ENCODE measurements at regions not wholly inside any gene's neighbourhood (a gene's known extent, or its start where the extent isn't known, plus 50 kb on each side); places are given as distances from the start of the nearest gene placed in this dataset.

DNA sequence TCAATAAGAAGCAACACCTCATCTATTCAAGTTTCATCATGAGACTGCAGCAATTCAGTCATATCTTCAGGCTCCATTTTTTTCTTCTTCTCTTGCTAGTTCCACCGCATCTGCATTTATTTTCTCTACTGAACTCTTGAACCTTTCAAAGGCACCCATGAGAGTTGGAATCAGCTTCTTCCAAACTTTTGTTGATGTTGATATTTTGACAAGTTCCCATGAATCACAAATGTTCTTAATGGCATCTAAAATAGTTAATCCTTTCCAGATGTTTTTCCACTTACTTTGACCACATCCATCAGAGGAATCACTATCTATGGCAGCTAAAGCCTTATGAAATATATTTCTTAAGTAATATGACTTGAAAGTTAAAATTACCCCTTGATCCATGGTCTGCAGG, 434.3 kb downstream of the GPATCH2 start:
- H3K36me3 ChIP-seq (ENCODE audit: control insufficient read depth in 4 of 4, insufficient read depth in 3 of 4, low read depth in 1 of 4, low read length in 3 of 4): no peaks in the 10 kb centered on the region
- no peaks in the 10 kb centered on the region for H3K9me3 ChIP-seq (ENCODE audit: control insufficient read depth in 4 of 4, low read length in 3 of 4)
- H3K27me3 ChIP-seq (ENCODE audit: control insufficient read depth in 4 of 4, insufficient read depth in 4 of 4, low read length in 3 of 4): no peaks in the 10 kb centered on the region
- WGBS: 84% methylated on average over 1 of the region's 1 CpG
- no peaks in the 10 kb centered on the region for H3K4me1 ChIP-seq (ENCODE audit: control insufficient read depth in 4 of 4, insufficient read depth in 4 of 4, low read length in 3 of 4)
- H3K4me3 ChIP-seq (ENCODE audit: low read depth in 1 of 3, low read length in 3 of 3): no peak overlapping the region
- no peak for TF ChIP-seq FOXA1 (IDR thresholded peaks at IDR 0.05)
- TF ChIP-seq, protein P1, sequence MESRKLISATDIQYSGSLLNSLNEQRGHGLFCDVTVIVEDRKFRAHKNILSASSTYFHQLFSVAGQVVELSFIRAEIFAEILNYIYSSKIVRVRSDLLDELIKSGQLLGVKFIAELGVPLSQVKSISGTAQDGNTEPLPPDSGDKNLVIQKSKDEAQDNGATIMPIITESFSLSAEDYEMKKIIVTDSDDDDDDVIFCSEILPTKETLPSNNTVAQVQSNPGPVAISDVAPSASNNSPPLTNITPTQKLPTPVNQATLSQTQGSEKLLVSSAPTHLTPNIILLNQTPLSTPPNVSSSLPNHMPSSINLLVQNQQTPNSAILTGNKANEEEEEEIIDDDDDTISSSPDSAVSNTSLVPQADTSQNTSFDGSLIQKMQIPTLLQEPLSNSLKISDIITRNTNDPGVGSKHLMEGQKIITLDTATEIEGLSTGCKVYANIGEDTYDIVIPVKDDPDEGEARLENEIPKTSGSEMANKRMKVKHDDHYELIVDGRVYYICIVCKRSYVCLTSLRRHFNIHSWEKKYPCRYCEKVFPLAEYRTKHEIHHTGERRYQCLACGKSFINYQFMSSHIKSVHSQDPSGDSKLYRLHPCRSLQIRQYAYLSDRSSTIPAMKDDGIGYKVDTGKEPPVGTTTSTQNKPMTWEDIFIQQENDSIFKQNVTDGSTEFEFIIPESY (IDR thresholded peaks at IDR 0.05): no peak
- TF ChIP-seq, protein P2, sequence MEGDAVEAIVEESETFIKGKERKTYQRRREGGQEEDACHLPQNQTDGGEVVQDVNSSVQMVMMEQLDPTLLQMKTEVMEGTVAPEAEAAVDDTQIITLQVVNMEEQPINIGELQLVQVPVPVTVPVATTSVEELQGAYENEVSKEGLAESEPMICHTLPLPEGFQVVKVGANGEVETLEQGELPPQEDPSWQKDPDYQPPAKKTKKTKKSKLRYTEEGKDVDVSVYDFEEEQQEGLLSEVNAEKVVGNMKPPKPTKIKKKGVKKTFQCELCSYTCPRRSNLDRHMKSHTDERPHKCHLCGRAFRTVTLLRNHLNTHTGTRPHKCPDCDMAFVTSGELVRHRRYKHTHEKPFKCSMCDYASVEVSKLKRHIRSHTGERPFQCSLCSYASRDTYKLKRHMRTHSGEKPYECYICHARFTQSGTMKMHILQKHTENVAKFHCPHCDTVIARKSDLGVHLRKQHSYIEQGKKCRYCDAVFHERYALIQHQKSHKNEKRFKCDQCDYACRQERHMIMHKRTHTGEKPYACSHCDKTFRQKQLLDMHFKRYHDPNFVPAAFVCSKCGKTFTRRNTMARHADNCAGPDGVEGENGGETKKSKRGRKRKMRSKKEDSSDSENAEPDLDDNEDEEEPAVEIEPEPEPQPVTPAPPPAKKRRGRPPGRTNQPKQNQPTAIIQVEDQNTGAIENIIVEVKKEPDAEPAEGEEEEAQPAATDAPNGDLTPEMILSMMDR (IDR thresholded peaks at IDR 0.05; ENCODE audit: low read depth, low read length, missing input control): no peak
- TF ChIP-seq SP1 (IDR thresholded peaks at IDR 0.05): no peak
- TF ChIP-seq FOXA2 (IDR thresholded peaks at IDR 0.05): no peak
- TF ChIP-seq JUND (IDR thresholded peaks at IDR 0.05): no peak
- DNase-seq (ENCODE audit: low spot score): no peak
- H3K27ac ChIP-seq (ENCODE audit: low read depth in 1 of 2, low read length in 2 of 2): no peak overlapping the region
- no peak overlapping the region for H3K9ac ChIP-seq (ENCODE audit: low read depth in 1 of 2, low read length in 2 of 2)

DNA sequence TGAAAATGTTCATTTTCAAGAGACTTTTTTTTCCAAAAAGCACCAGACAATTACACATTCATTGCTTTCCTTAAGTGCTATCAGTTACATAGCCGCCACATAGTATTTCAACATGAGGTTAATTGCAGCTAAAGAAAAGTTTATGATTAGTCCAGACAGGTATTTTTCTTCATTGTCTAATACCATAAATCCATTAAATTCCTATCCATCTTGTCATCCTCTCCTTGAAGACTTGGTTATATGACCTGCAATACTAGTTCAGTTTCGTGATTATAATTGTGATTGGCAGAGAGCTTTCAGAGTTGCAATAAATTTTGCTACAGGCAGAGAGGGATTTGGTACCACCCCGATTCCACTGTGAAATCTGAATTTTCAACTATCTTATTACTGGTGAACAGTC, 437.7 kb downstream of the GPATCH2 start:
- Histone ChIP-seq H3K27ac (ENCODE audit: low read depth in 1 of 2, low read length in 2 of 2) (no peak overlapping the region), H3K4me1 (ENCODE audit: control insufficient read depth in 4 of 4, insufficient read depth in 4 of 4, low read length in 3 of 4) (no peaks in the 10 kb centered on the region), H3K9me3 (ENCODE audit: control insufficient read depth in 4 of 4, low read length in 3 of 4) (peaks cover 0 to 4% (median 0%) of the 10 kb centered on the region in 4 donors), H3K27me3 (ENCODE audit: control insufficient read depth in 4 of 4, insufficient read depth in 4 of 4, low read length in 3 of 4) (no peaks in the 10 kb centered on the region), H3K9ac (ENCODE audit: low read depth in 1 of 2, low read length in 2 of 2) (no peak overlapping the region), H3K4me3 (ENCODE audit: low read depth in 1 of 3, low read length in 3 of 3) (no peak overlapping the region), H3K36me3 (ENCODE audit: control insufficient read depth in 4 of 4, insufficient read depth in 3 of 4, low read depth in 1 of 4, low read length in 3 of 4) (no peaks in the 10 kb centered on the region)
- WGBS: 69% methylated on average over 3 of the region's 3 CpGs
- DNase-seq (ENCODE audit: low spot score): no peak
- TF ChIP-seq, protein P1 (IDR thresholded peaks at IDR 0.05): no peak
- no peak for TF ChIP-seq JUND (IDR thresholded peaks at IDR 0.05)
- TF ChIP-seq EGR1 (IDR thresholded peaks at IDR 0.05; ENCODE audit: low read depth in 2 of 2): no peak
- no peak for TF ChIP-seq GABPA (IDR thresholded peaks at IDR 0.05 in 1 of 2, conservative IDR thresholded peaks at IDR 0.05 in 1 of 2)
- no peak for TF ChIP-seq FOXA2 (IDR thresholded peaks at IDR 0.05)
- TF ChIP-seq, protein P2 (IDR thresholded peaks at IDR 0.05; ENCODE audit: low read depth, low read length, missing input control): no peak
- TF ChIP-seq, protein P3, sequence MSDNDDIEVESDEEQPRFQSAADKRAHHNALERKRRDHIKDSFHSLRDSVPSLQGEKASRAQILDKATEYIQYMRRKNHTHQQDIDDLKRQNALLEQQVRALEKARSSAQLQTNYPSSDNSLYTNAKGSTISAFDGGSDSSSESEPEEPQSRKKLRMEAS (IDR thresholded peaks at IDR 0.05): no peak
- no peak for TF ChIP-seq FOXA1 (IDR thresholded peaks at IDR 0.05)
- no peak for TF ChIP-seq NR2F2 (IDR thresholded peaks at IDR 0.05)
